ENCODE measurements at regions not wholly inside any gene's neighbourhood (a gene's known extent, or its start where the extent isn't known, plus 50 kb on each side); places are given as distances from the start of the nearest gene placed in this dataset.

DNA sequence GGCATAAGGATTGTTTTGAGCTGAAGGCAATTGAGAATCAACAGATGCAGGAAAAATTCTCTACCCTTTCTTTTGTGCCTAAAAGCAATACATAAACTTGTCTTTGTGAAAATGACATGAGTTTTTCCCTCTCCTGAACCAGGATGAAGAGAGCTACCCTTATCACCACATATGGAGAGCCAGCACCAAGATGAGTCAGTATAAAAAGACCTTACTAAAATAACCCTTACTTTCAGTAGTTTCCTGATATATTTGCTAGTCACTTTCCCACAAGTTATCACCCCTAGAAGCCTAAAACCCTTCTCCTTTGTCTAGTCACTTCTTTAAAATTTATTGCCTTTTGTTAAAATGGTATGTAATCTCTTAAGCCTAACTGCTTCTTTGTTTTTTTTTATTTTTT, 61.9 kb upstream of the ANKRD10 start:
- no peak for TF ChIP-seq POLR2AphosphoS5 (IDR thresholded peaks at IDR 0.05; ENCODE audit: insufficient read depth, low read depth, low read length)
- TF ChIP-seq POLR2A (IDR thresholded peaks at IDR 0.05; ENCODE audit: low read depth, low read length): no peak
- TF ChIP-seq, protein P1, sequence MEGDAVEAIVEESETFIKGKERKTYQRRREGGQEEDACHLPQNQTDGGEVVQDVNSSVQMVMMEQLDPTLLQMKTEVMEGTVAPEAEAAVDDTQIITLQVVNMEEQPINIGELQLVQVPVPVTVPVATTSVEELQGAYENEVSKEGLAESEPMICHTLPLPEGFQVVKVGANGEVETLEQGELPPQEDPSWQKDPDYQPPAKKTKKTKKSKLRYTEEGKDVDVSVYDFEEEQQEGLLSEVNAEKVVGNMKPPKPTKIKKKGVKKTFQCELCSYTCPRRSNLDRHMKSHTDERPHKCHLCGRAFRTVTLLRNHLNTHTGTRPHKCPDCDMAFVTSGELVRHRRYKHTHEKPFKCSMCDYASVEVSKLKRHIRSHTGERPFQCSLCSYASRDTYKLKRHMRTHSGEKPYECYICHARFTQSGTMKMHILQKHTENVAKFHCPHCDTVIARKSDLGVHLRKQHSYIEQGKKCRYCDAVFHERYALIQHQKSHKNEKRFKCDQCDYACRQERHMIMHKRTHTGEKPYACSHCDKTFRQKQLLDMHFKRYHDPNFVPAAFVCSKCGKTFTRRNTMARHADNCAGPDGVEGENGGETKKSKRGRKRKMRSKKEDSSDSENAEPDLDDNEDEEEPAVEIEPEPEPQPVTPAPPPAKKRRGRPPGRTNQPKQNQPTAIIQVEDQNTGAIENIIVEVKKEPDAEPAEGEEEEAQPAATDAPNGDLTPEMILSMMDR (IDR thresholded peaks at IDR 0.05; ENCODE audit: extremely low read depth in 1 of 2, insufficient read depth in 1 of 2, low read depth in 1 of 2, low read length in 2 of 2): no peak
- TF ChIP-seq EZH2 (IDR thresholded peaks at IDR 0.05; ENCODE audit: borderline replicate concordance, low read depth, low read length, severe bottlenecking): no peak
- TF ChIP-seq, protein P2, sequence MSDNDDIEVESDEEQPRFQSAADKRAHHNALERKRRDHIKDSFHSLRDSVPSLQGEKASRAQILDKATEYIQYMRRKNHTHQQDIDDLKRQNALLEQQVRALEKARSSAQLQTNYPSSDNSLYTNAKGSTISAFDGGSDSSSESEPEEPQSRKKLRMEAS (IDR thresholded peaks at IDR 0.05; ENCODE audit: insufficient read depth, insufficient read length): no peak
- TF ChIP-seq MYC (IDR thresholded peaks at IDR 0.05; ENCODE audit: low read depth, low read length): no peak
- TF ChIP-seq JUN (IDR thresholded peaks at IDR 0.05; ENCODE audit: borderline replicate concordance, insufficient read depth, insufficient read length, low read depth): no peak
- TF ChIP-seq GATA2 (IDR thresholded peaks at IDR 0.05; ENCODE audit: insufficient read depth, insufficient read length, low read depth, low read length): no peak
- TF ChIP-seq FOS (IDR thresholded peaks at IDR 0.05; ENCODE audit: borderline replicate concordance, insufficient read depth, low read length): no peak

Data from endothelial cell of umbilical vein (primary cell).